ENCODE measurements at regions not wholly inside any gene's neighbourhood (a gene's known extent, or its start where the extent isn't known, plus 50 kb on each side); places are given as distances from the start of the nearest gene placed in this dataset.

DNA sequence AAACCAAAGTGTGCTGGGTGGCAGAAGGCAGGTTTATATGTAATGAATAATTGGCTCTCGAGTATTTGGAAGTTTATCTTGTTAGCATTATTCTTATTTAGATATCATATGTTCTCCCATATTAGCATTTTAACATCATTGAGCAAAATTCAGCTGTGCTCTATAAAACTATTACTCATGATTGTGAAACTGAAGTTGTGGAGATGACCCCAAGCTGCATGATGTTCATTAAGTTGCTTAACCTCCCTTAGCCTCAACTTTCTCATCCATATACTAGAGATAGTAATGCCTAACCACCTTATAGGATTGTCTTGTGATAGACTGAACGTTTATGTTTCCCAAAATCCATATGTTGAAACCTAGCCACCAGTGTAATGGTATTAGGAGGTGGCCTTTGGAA is 346.3 kb downstream of the SATB2 start:
- TF ChIP-seq EZH2 (optimal IDR thresholded peaks at IDR 0.05; ENCODE audit: low read depth, low read length) (no peak), CTCF (IDR thresholded peaks at IDR 0.05; ENCODE audit: low read length) (no peak), EZH2phosphoT487 (IDR thresholded peaks at IDR 0.05; ENCODE audit: low read length) (no peak)
- H3K27me3 ChIP-seq (replicated peaks; ENCODE audit: insufficient read depth, low read length), result no peaks in the 10 kb centered on the region
- no peaks in the 10 kb centered on the region for H3K9me2 ChIP-seq (replicated peaks; ENCODE audit: insufficient read depth, low read length)
- H3K4me2 ChIP-seq (ENCODE audit: low read depth, low read length), result no peak overlapping the region
- H3K9me3 ChIP-seq (replicated peaks; ENCODE audit: insufficient read depth, low read length), result no peaks in the 10 kb centered on the region
- H3F3A ChIP-seq (ENCODE audit: insufficient read depth, low read length), result no peaks in the 10 kb centered on the region
- H3K9ac ChIP-seq (ENCODE audit: low read length), result no peak overlapping the region
- H3K4me1 ChIP-seq (ENCODE audit: low read length), result no peaks in the 10 kb centered on the region
- no peak overlapping the region for H2AFZ ChIP-seq (ENCODE audit: low read length)
- H3K27ac ChIP-seq (ENCODE audit: low read length), result no peak overlapping the region
- no peak for DNase-seq
- H3K4me3 ChIP-seq (ENCODE audit: low read length), result no peak overlapping the region
- H4K20me1 ChIP-seq (ENCODE audit: insufficient read depth, low read length), result no peaks in the 10 kb centered on the region
- no peaks in the 10 kb centered on the region for H3K79me2 ChIP-seq (ENCODE audit: low read length)
- no peaks in the 10 kb centered on the region for H3K36me3 ChIP-seq (replicated peaks; ENCODE audit: insufficient read depth, low read length)

- TF ChIP-seq CTCF (IDR thresholded peaks at IDR 0.05; ENCODE audit: low read length), result no peak
- no peak for TF ChIP-seq EZH2 (optimal IDR thresholded peaks at IDR 0.05; ENCODE audit: low read depth, low read length)
- no peak for TF ChIP-seq EZH2phosphoT487 (IDR thresholded peaks at IDR 0.05; ENCODE audit: low read length)
- Histone ChIP-seq H3K4me3 (ENCODE audit: low read length) (no peak overlapping the region), H3K9me2 (replicated peaks; ENCODE audit: insufficient read depth, low read length) (no peaks in the 10 kb centered on the region), H3K9me3 (replicated peaks; ENCODE audit: insufficient read depth, low read length) (no peaks in the 10 kb centered on the region), H2AFZ (ENCODE audit: low read length) (no peak overlapping the region), H3K27me3 (replicated peaks; ENCODE audit: insufficient read depth, low read length) (no peaks in the 10 kb centered on the region), H3K4me2 (ENCODE audit: low read depth, low read length) (no peak overlapping the region), H4K20me1 (ENCODE audit: insufficient read depth, low read length) (no peaks in the 10 kb centered on the region), H3K79me2 (ENCODE audit: low read length) (no peaks in the 10 kb centered on the region), H3F3A (ENCODE audit: insufficient read depth, low read length) (no peaks in the 10 kb centered on the region), H3K36me3 (replicated peaks; ENCODE audit: insufficient read depth, low read length) (no peaks in the 10 kb centered on the region), H3K9ac (ENCODE audit: low read length) (no peak overlapping the region), H3K4me1 (ENCODE audit: low read length) (no peaks in the 10 kb centered on the region), H3K27ac (ENCODE audit: low read length) (no peak overlapping the region)
- no peak for DNase-seq
Measured at GRCh38 chr2:199108056-199108455, 349.7 kb downstream of the SATB2 start.

DNA sequence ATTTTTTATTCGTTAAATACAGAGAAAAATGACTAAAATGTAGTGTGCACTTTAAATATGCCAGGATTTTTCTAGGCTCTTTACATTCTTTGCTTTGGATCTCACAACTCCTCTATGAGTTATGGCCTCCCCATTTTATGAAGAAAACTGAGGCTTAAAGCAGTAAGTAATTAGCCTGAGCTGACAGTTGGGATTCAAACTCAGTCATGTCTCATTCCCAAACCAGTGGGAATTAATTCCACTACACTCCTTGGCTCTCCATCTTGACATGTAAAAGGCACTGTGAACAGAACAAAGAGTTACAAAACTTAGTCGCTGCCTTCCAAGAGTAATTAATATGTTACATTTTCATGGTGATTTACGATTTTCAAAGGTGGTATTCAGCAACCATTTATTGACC is 351.9 kb downstream of the SATB2 start:
- Histone ChIP-seq H3K4me1 (ENCODE audit: low read length) (no peaks in the 10 kb centered on the region), H2AFZ (ENCODE audit: low read length) (no peak overlapping the region), H4K20me1 (ENCODE audit: insufficient read depth, low read length) (no peaks in the 10 kb centered on the region), H3K9ac (ENCODE audit: low read length) (no peak overlapping the region), H3K4me2 (ENCODE audit: low read depth, low read length) (no peak overlapping the region), H3K4me3 (ENCODE audit: low read length) (no peak overlapping the region), H3K36me3 (replicated peaks; ENCODE audit: insufficient read depth, low read length) (no peaks in the 10 kb centered on the region), H3K9me2 (replicated peaks; ENCODE audit: insufficient read depth, low read length) (no peaks in the 10 kb centered on the region), H3K79me2 (ENCODE audit: low read length) (no peaks in the 10 kb centered on the region), H3K27ac (ENCODE audit: low read length) (no peak overlapping the region), H3K27me3 (replicated peaks; ENCODE audit: insufficient read depth, low read length) (no peaks in the 10 kb centered on the region), H3F3A (ENCODE audit: insufficient read depth, low read length) (no peaks in the 10 kb centered on the region), H3K9me3 (replicated peaks; ENCODE audit: insufficient read depth, low read length) (no peaks in the 10 kb centered on the region)
- no peak for DNase-seq
- TF ChIP-seq EZH2 (optimal IDR thresholded peaks at IDR 0.05; ENCODE audit: low read depth, low read length), result no peak
- TF ChIP-seq CTCF (IDR thresholded peaks at IDR 0.05; ENCODE audit: low read length), result no peak
- TF ChIP-seq EZH2phosphoT487 (IDR thresholded peaks at IDR 0.05; ENCODE audit: low read length), result no peak
